CD14-positive monocyte (primary cell): ENCODE measurements at regions not wholly inside any gene's neighbourhood (a gene's known extent, or its start where the extent isn't known, plus 50 kb on each side); places are given as distances from the start of the nearest gene placed in this dataset.

Experiments used
- DNase-seq, 3 donors: peaks; one replicate each; pipeline ENCODE4 v3.0.0-alpha.2; 2011 to 2022
- H2AFZ ChIP-seq: 2 replicates; pipeline ENCODE4 v1.6.0; 2012; ENCODE audit warnings: mild to moderate bottlenecking, low read depth, low read length, inconsistent platforms; ENCODE audit not compliant: insufficient read depth, poor library complexity, severe bottlenecking
- H3K27ac ChIP-seq, 2 donors: 1 replicate in 1 of 2; 2 replicates in 1 of 2; pipeline ENCODE4 v1.5.1; 2012 to 2013; ENCODE audit warnings: low read length in 2 of 2, control low read depth in 1 of 2, inconsistent platforms in 1 of 2, low read depth in 1 of 2, mild to moderate bottlenecking in 1 of 2
- H3K27me3 ChIP-seq, 2 donors: one replicate each; pipeline versions ENCODE4 v1.6.0 to v1.6.1; 2011 to 2013; ENCODE audit warnings: low read length in 2 of 2; ENCODE audit not compliant: control insufficient read depth in 2 of 2, insufficient read depth in 2 of 2
- H3K36me3 ChIP-seq, 2 donors: replicated peaks in 1 of 2; 1 replicate in 1 of 2; 2 replicates in 1 of 2; pipeline versions ENCODE4 v1.5.1 to v1.6.1; 2012 to 2013; ENCODE audit warnings: low read length in 2 of 2, control low read depth in 1 of 2, inconsistent platforms in 1 of 2, mild to moderate bottlenecking in 1 of 2; ENCODE audit not compliant: insufficient read depth in 2 of 2, control insufficient read depth in 1 of 2
- H3K4me1 ChIP-seq, 2 donors: 1 replicate in 1 of 2; 2 replicates in 1 of 2; pipeline versions ENCODE4 v1.5.1 to v1.6.1; 2012 to 2013; ENCODE audit warnings: low read length in 2 of 2, control low read depth in 1 of 2, inconsistent platforms in 1 of 2, mild to moderate bottlenecking in 1 of 2, moderate library complexity in 1 of 2; ENCODE audit not compliant: insufficient read depth in 2 of 2, control insufficient read depth in 1 of 2
- H3K4me2 ChIP-seq: replicated peaks from 2 replicates; pipeline ENCODE3; 2012; ENCODE audit warnings: low read length, moderate library complexity, mild to moderate bottlenecking; ENCODE audit not compliant: poor library complexity, severe bottlenecking; ENCODE audit errors: extremely low read depth
- H3K4me3 ChIP-seq, 3 experiments: fragments of 200-600 bp in 1 of 3; sonication (generic) in 1 of 3; replicated peaks in 1 of 3; 1 replicate in 2 of 3; 2 replicates in 1 of 3; pipeline ENCODE4 v1.5.1; 2011 to 2013; ENCODE audit warnings: low read length in 3 of 3, mild to moderate bottlenecking in 3 of 3, control low read depth in 2 of 3, low read depth in 2 of 3, inconsistent platforms in 1 of 3, moderate library complexity in 1 of 3
- H3K79me2 ChIP-seq: 2 replicates; pipeline ENCODE4 v1.6.0; 2012; ENCODE audit warnings: mild to moderate bottlenecking, control low read depth, inconsistent platforms, low read length, moderate library complexity; ENCODE audit not compliant: insufficient read depth
- H3K9ac ChIP-seq: 2 replicates; pipeline ENCODE4 v1.6.0; 2017; ENCODE audit warnings: low read length, mild to moderate bottlenecking; ENCODE audit not compliant: insufficient read depth, poor library complexity, severe bottlenecking
- H3K9me3 ChIP-seq, 2 donors: replicated peaks in 1 of 2; 1 replicate in 1 of 2; 2 replicates in 1 of 2; pipeline versions ENCODE4 v1.5.1 to v1.6.1; 2012 to 2013; ENCODE audit warnings: low read length in 2 of 2, control low read depth in 1 of 2; ENCODE audit not compliant: control insufficient read depth in 1 of 2, insufficient read depth in 1 of 2
- H4K20me1 ChIP-seq: 2 replicates; pipeline ENCODE4 v1.6.0; 2012; ENCODE audit warnings: mild to moderate bottlenecking, low read length, control low read depth, moderate library complexity; ENCODE audit not compliant: insufficient read depth
- H3K27ac Mint-ChIP-seq, 7 donors: one replicate each; pipeline ENCODE4 v1.8.0; 2020; ENCODE audit warnings: mild to moderate bottlenecking in 7 of 7, mixed read lengths in 7 of 7, moderate library complexity in 6 of 7, inconsistent platforms in 2 of 7
- H3K27me3 Mint-ChIP-seq, 3 donors: one replicate each; pipeline ENCODE4 v1.8.0; 2021 to 2022; ENCODE audit warnings: low read depth in 3 of 3, mild to moderate bottlenecking in 3 of 3, mixed read lengths in 3 of 3, moderate library complexity in 3 of 3, inconsistent platforms in 1 of 3
- H3K36me3 Mint-ChIP-seq, 2 donors: one replicate each; pipeline ENCODE4 v1.8.0; 2020; ENCODE audit warnings: mixed read lengths in 2 of 2, inconsistent platforms in 1 of 2, mild to moderate bottlenecking in 1 of 2
- H3K4me1 Mint-ChIP-seq: one replicate; pipeline ENCODE4 v1.8.0; 2020; ENCODE audit warnings: mild to moderate bottlenecking, mixed read lengths
- H3K4me3 Mint-ChIP-seq, 2 donors: one replicate each; pipeline ENCODE4 v1.8.0; 2020; ENCODE audit warnings: mild to moderate bottlenecking in 2 of 2, mixed read lengths in 2 of 2, moderate library complexity in 1 of 2
- H3K9me3 Mint-ChIP-seq, 7 donors: one replicate each; pipeline ENCODE4 v1.8.0; 2020 to 2022; ENCODE audit warnings: mixed read lengths in 7 of 7, mild to moderate bottlenecking in 6 of 7, moderate library complexity in 6 of 7, inconsistent platforms in 2 of 7
- CTCF ChIP-seq: fragments of 200-600 bp; IDR thresholded peaks from one replicate; pipeline ENCODE4 v1.8.0; 2022; ENCODE audit warnings: antibody characterized with exemption, mild to moderate bottlenecking
- WGBS: methylation state at CpG from one replicate; pipeline ENCODE4 v1.1.5; 2013; ENCODE audit warnings: missing lambda C conversion rate; ENCODE audit not compliant: insufficient coverage; 5-methylcytosine and 5-hydroxymethylcytosine counted together
- intact Hi-C, 2 donors: fragments of 100-400 bp; cut with micrococcal nuclease; formaldehyde crosslinking; loops; one replicate each; pipeline versions ENCODE4 v1.15.0 to v1.15.1; 2023

- Histone ChIP-seq H3K79me2 (no peaks in the 10 kb centered on the region), H3K36me3 (no peaks in the 10 kb centered on the region), H3K9ac (no peak overlapping the region), H3K27me3 (no peaks in the 10 kb centered on the region), H3K4me2 (no peak overlapping the region), H3K4me3 (no peak overlapping the region), H3K9me3 (peaks cover 9 to 17% of the 10 kb centered on the region in 2 donors), H3K27ac (no peak overlapping the region), H3K4me1 (no peaks in the 10 kb centered on the region), H4K20me1 (no peaks in the 10 kb centered on the region), H2AFZ (no peak overlapping the region)
- no peak for DNase-seq
- Mint-ChIP-seq H3K4me3 (no peak overlapping the region), H3K4me1 (no peaks in the 10 kb centered on the region), H3K9me3 (peaks cover 0 to 18% (median 10%) of the 10 kb centered on the region in 7 donors), H3K36me3 (no peaks in the 10 kb centered on the region), H3K27me3 (peaks cover 0 to 2% (median 0%) of the 10 kb centered on the region in 3 donors), H3K27ac (no peak overlapping the region)
- intact Hi-C loops = no loop called here
- no peak for TF ChIP-seq CTCF
- WGBS = no CpG with 5 or more reads among the region's 1 CpG
Measured at GRCh38 chr10:57790703-57791102, 477.0 kb downstream of the IPMK start.

- no peak for DNase-seq
- no peaks in the 10 kb centered on the region for H3K36me3 Mint-ChIP-seq
- H3K79me2 ChIP-seq = no peaks in the 10 kb centered on the region
- no peak overlapping the region for H3K4me2 ChIP-seq
- H3K9ac ChIP-seq = no peak overlapping the region
- H3K4me3 Mint-ChIP-seq = no peak overlapping the region
- H3K4me1 ChIP-seq = no peaks in the 10 kb centered on the region
- no peak for TF ChIP-seq CTCF
- 86% methylated on average over 1 of the region's 3 CpGs for whole genome bisulfite sequencing
- intact Hi-C loops = no loop called here
- no peaks in the 10 kb centered on the region for H3K4me1 Mint-ChIP-seq
- no peak overlapping the region for H3K27ac ChIP-seq
- H3K27ac Mint-ChIP-seq = no peak overlapping the region
- no peaks in the 10 kb centered on the region for H4K20me1 ChIP-seq
- H3K9me3 Mint-ChIP-seq = peaks cover 2 to 18% (median 10%) of the 10 kb centered on the region in 7 donors
- H3K27me3 Mint-ChIP-seq = peaks cover 0 to 2% (median 0%) of the 10 kb centered on the region in 3 donors
- H3K27me3 ChIP-seq = no peaks in the 10 kb centered on the region
- H3K36me3 ChIP-seq = no peaks in the 10 kb centered on the region
- no peak overlapping the region for H3K4me3 ChIP-seq
- peaks cover 9 to 17% of the 10 kb centered on the region in 2 donors for H3K9me3 ChIP-seq
- no peak overlapping the region for H2AFZ ChIP-seq
Measured at GRCh38 chr10:57788117-57788516, 479.6 kb downstream of the IPMK start.
